ENCODE measurements at regions not wholly inside any gene's neighbourhood (a gene's known extent, or its start where the extent isn't known, plus 50 kb on each side); places are given as distances from the start of the nearest gene placed in this dataset.

DNA sequence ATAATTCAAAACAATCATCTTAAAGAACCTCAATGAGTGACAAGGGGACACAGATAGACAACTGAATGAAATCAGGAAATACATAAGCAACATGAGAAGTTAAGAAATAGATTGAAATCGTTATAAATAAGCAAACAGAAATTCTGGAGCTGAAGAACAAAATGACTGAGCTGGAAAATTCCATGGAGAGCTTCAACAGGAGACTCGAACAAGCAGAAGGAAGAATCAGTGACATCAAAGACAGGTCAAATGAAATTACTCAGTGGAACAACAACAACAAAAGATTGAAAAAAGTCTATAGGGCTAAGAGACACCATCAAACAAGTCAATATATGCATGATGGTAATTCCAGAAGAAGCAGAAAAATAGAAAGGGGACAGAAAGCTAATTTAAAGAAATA is 89.5 kb upstream of the ALKAL2 start:
- ATAC-seq (no peak), DNase-seq (ENCODE audit: low read depth, low spot score) (no peak)
- Histone ChIP-seq H3K79me2 (ENCODE audit: insufficient read depth, low read length) (no peaks in the 10 kb centered on the region), H3K36me3 (ENCODE audit: control insufficient read depth in 1 of 2, insufficient read depth in 2 of 2, low read length in 2 of 2) (no peaks in the 10 kb centered on the region), H3K4me2 (ENCODE audit: low read length) (no peak overlapping the region), H3K27me3 (ENCODE audit: insufficient read depth, low read length) (peaks cover 11% of the 10 kb centered on the region; the same call in 1 of the 2 replicates), H3K4me3 (replicated peaks in 1 of 2; ENCODE audit: low read depth in 1 of 2, low read length in 2 of 2) (no peak overlapping the region), H3K9me3 (ENCODE audit: control insufficient read depth in 1 of 2, insufficient read depth in 1 of 2, low read depth in 1 of 2, low read length in 2 of 2) (no peaks in the 10 kb centered on the region), H3K9ac (ENCODE audit: low read length) (no peak overlapping the region), H4K20me1 (ENCODE audit: insufficient read depth) (no peaks in the 10 kb centered on the region), H3K4me1 (ENCODE audit: control insufficient read depth in 1 of 2, insufficient read depth in 2 of 2, low read length in 2 of 2) (no peaks in the 10 kb centered on the region), H3K9me2 (ENCODE audit: insufficient read depth) (no peaks in the 10 kb centered on the region), H2AFZ (ENCODE audit: low read depth, low read length, poor library complexity, severe bottlenecking) (no peak overlapping the region), H3K27ac (ENCODE audit: low read depth, low read length) (no peak overlapping the region)
- POLR2A ChIA-PET, result no interaction called here
- RAD21 ChIA-PET (ENCODE audit: low non-redundant PET in 1 of 2, low total read pairs in 2 of 2, uncharacterized antibody in 2 of 2, unreplicated experiment in 2 of 2), result no interaction called here
- no TSS peak for BruUV-seq (replicated peaks)
- CTCF ChIA-PET, result no interaction called here
- TF ChIP-seq POLR2AphosphoS5 (IDR thresholded peaks at IDR 0.05; ENCODE audit: low read depth, low read length), result no peak
- intact Hi-C loops (cut with micrococcal nuclease), result no loop called here

DNA sequence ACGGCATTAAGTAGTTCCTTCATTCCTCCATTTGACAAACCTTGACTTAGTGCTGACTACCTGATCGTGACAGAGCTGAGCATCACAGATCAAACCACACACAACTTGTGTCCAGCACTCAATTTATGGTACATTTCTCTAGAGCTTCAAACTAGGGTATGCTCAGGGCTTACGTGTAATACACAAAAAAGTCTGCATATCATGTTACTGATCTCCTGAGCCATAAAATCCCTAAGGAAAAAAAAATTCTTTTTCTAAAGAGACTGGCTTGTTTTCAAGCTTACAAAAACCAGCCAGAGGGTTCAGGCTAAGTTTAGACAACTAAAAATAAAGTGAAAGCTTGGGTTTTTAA is 88.0 kb upstream of the ALKAL2 start:
- CTCF ChIA-PET, result no interaction called here
- H3K27ac ChIP-seq (ENCODE audit: low read depth, low read length), result no peak overlapping the region
- RAD21 ChIA-PET (ENCODE audit: low non-redundant PET in 1 of 2, low total read pairs in 2 of 2, uncharacterized antibody in 2 of 2, unreplicated experiment in 2 of 2), result no interaction called here
- intact Hi-C loops (cut with micrococcal nuclease), result no loop called here
- no TSS peak for BruUV-seq (replicated peaks)
- TF ChIP-seq CEBPB (IDR thresholded peaks at IDR 0.05; ENCODE audit: low read depth) (no peak), ATF3 (IDR thresholded peaks at IDR 0.05) (no peak), SP1 (IDR thresholded peaks at IDR 0.05; ENCODE audit: low read depth) (no peak), YY1 (IDR thresholded peaks at IDR 0.05; ENCODE audit: extremely low read depth, insufficient replicate concordance, low read depth, low read length) (no peak), TCF7L2 (IDR thresholded peaks at IDR 0.05; ENCODE audit: borderline replicate concordance, extremely low read depth, insufficient read depth, insufficient read length) (no peak), SIN3A (IDR thresholded peaks at IDR 0.05; ENCODE audit: low read depth) (no peak), ELF1 (IDR thresholded peaks at IDR 0.05; ENCODE audit: borderline replicate concordance, low read depth) (no peak), ZFX (IDR thresholded peaks at IDR 0.05) (no peak), FOSL1 (IDR thresholded peaks at IDR 0.05; ENCODE audit: low read depth) (no peak), POLR2AphosphoS5 (IDR thresholded peaks at IDR 0.05; ENCODE audit: low read depth, low read length) (no peak), JUND (IDR thresholded peaks at IDR 0.05) (no peak), EZH2phosphoT487 (IDR thresholded peaks at IDR 0.05; ENCODE audit: borderline replicate concordance) (no peak)
- TF ChIP-seq, protein P1, sequence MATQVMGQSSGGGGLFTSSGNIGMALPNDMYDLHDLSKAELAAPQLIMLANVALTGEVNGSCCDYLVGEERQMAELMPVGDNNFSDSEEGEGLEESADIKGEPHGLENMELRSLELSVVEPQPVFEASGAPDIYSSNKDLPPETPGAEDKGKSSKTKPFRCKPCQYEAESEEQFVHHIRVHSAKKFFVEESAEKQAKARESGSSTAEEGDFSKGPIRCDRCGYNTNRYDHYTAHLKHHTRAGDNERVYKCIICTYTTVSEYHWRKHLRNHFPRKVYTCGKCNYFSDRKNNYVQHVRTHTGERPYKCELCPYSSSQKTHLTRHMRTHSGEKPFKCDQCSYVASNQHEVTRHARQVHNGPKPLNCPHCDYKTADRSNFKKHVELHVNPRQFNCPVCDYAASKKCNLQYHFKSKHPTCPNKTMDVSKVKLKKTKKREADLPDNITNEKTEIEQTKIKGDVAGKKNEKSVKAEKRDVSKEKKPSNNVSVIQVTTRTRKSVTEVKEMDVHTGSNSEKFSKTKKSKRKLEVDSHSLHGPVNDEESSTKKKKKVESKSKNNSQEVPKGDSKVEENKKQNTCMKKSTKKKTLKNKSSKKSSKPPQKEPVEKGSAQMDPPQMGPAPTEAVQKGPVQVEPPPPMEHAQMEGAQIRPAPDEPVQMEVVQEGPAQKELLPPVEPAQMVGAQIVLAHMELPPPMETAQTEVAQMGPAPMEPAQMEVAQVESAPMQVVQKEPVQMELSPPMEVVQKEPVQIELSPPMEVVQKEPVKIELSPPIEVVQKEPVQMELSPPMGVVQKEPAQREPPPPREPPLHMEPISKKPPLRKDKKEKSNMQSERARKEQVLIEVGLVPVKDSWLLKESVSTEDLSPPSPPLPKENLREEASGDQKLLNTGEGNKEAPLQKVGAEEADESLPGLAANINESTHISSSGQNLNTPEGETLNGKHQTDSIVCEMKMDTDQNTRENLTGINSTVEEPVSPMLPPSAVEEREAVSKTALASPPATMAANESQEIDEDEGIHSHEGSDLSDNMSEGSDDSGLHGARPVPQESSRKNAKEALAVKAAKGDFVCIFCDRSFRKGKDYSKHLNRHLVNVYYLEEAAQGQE (IDR thresholded peaks at IDR 0.05; ENCODE audit: low read depth), result no peak
- TF ChIP-seq, protein P2, sequence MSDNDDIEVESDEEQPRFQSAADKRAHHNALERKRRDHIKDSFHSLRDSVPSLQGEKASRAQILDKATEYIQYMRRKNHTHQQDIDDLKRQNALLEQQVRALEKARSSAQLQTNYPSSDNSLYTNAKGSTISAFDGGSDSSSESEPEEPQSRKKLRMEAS (IDR thresholded peaks at IDR 0.05), result no peak
- no peaks in the 10 kb centered on the region for H3K4me1 ChIP-seq (ENCODE audit: control insufficient read depth in 1 of 2, insufficient read depth in 2 of 2, low read length in 2 of 2)
- peaks cover 16% of the 10 kb centered on the region; the same call in 1 of the 2 replicates for H3K27me3 ChIP-seq (ENCODE audit: insufficient read depth, low read length)
- H3K9ac ChIP-seq (ENCODE audit: low read length), result no peak overlapping the region
- H3K9me2 ChIP-seq (ENCODE audit: insufficient read depth), result no peaks in the 10 kb centered on the region
- ATAC-seq (no peak), DNase-seq (ENCODE audit: low read depth, low spot score) (no peak)
- no peak overlapping the region for H2AFZ ChIP-seq (ENCODE audit: low read depth, low read length, poor library complexity, severe bottlenecking)
- POLR2A ChIA-PET, result no interaction called here
- H4K20me1 ChIP-seq (ENCODE audit: insufficient read depth), result no peaks in the 10 kb centered on the region
- H3K79me2 ChIP-seq (ENCODE audit: insufficient read depth, low read length), result no peaks in the 10 kb centered on the region
- no peaks in the 10 kb centered on the region for H3K9me3 ChIP-seq (ENCODE audit: control insufficient read depth in 1 of 2, insufficient read depth in 1 of 2, low read depth in 1 of 2, low read length in 2 of 2)
- H3K4me3 ChIP-seq (replicated peaks in 1 of 2; ENCODE audit: low read depth in 1 of 2, low read length in 2 of 2), result no peak overlapping the region
- H3K4me2 ChIP-seq (ENCODE audit: low read length), result no peak overlapping the region
- H3K36me3 ChIP-seq (ENCODE audit: control insufficient read depth in 1 of 2, insufficient read depth in 2 of 2, low read length in 2 of 2), result no peaks in the 10 kb centered on the region

All from HCT116 (cell line).